Esophagus (tissue), 2 donors: ENCODE measurements at regions not wholly inside any gene's neighbourhood (a gene's known extent, or its start where the extent isn't known, plus 50 kb on each side); places are given as distances from the start of the nearest gene placed in this dataset.
A peak's percentile ranks its signal among the peaks of the same experiment; 100 is the strongest.

ENCODE experiments used
- H3K27ac ChIP-seq, 2 donors: one replicate each; pipeline ENCODE4 v1.5.1; 2013; ENCODE audit warnings: low read depth in 2 of 2, mild to moderate bottlenecking in 2 of 2, inconsistent platforms in 1 of 2, low read length in 1 of 2, moderate library complexity in 1 of 2
- H3K27me3 ChIP-seq, 2 donors: one replicate each; pipeline ENCODE4 v1.6.1; 2013; ENCODE audit warnings: low read length in 2 of 2, control low read depth in 1 of 2, mild to moderate bottlenecking in 1 of 2; ENCODE audit not compliant: insufficient read depth in 2 of 2, control insufficient read depth in 1 of 2
- H3K36me3 ChIP-seq, 2 donors: one replicate each; pipeline ENCODE4 v1.6.1; 2013; ENCODE audit warnings: low read length in 1 of 2; ENCODE audit not compliant: control insufficient read depth in 2 of 2, insufficient read depth in 2 of 2
- H3K4me1 ChIP-seq, 2 donors: one replicate each; pipeline ENCODE4 v1.6.1; 2013; ENCODE audit warnings: low read length in 1 of 2; ENCODE audit not compliant: control insufficient read depth in 2 of 2, insufficient read depth in 2 of 2
- H3K4me3 ChIP-seq, 2 donors: one replicate each; pipeline ENCODE4 v1.5.1; 2013; ENCODE audit warnings: low read length in 2 of 2, mild to moderate bottlenecking in 2 of 2, low read depth in 1 of 2, moderate library complexity in 1 of 2
- H3K9me3 ChIP-seq, 2 donors: one replicate each; pipeline ENCODE4 v1.6.1; 2013; ENCODE audit warnings: mild to moderate bottlenecking in 2 of 2, low read depth in 1 of 2, low read length in 1 of 2, moderate library complexity in 1 of 2; ENCODE audit not compliant: control insufficient read depth in 2 of 2, insufficient read depth in 1 of 2
- WGBS, 2 donors: extraction: QIAGEN DNeasy Blood & Tissue Kit; methylation state at CpG; one replicate each; pipeline ENCODE4 v1.1.7; 2013; 5-methylcytosine and 5-hydroxymethylcytosine counted together
- donor health status: healthy with polysubstance abuse.
- donor health status: Bipolar disorder and iron deficiency.

DNA sequence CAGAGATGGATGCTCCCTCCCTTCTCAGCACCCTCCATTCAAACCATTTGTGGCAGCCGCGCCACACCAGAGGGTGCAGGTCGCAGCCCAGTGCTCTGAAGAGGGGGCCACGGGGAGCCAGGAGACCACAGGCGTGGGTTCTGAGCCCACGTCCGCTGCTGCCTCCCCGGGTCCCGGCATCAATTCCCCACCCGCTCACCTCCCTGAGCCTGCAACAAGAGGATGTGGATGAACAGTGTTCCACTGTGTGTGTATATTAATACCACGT, 120.1 kb upstream of the VSTM2B start:
- H3K27me3 ChIP-seq, result no peaks in the 10 kb centered on the region
- H3K4me3 ChIP-seq, result no peak overlapping the region
- H3K27ac ChIP-seq, result peak overlapping the region in 1 of 2 donors; percentile 29
- peaks cover 0 to 1% of the 10 kb centered on the region in 2 donors for H3K9me3 ChIP-seq
- no peaks in the 10 kb centered on the region for H3K36me3 ChIP-seq
- 63 to 72% methylated on average over 11 of the region's 11 CpGs for WGBS, 2 donors
- H3K4me1 ChIP-seq, result peaks cover 0 to 11% of the 10 kb centered on the region in 2 donors

DNA sequence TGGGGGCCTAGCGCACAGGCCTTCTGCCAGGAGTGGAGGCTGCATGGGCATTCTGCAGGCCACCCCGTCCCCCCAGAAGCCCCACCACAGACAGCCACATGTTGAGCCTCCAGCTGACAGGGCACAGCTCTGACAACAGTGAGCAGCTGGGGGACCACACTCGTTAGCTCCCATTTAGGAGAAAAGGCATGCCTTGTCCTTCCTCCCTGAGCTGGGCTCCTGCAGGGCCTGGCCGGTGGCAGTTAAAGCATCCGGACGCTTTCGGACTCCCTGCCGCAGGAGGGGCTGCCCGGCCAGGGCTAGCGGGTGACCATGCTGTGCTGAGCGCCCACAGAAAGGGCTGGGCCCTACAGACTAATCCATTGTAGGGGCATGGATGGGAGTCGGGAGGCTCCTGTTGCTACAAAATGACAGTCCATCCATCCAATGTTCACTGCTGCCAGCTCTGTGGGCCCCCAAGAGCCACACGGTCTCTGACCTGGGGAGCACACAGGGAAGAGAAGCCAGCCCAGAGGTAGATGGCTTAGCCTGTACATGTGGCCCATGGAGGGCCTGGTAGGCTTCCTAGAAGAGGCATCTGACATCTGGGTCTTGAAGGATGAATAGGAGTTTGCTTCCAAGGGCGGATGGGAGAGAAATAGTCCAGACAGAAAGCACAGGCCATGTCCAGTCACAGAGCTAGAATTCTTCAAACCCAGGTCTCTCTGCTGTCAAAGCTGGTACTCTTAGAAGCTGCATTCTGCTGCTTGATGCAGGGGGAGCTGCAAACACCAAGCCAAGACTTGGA, 116.5 kb upstream of the VSTM2B start:
- H3K4me1 ChIP-seq, result peaks cover 0 to 11% of the 10 kb centered on the region in 2 donors
- H3K27me3 ChIP-seq, result no peaks in the 10 kb centered on the region
- H3K36me3 ChIP-seq, result no peaks in the 10 kb centered on the region
- no peaks in the 10 kb centered on the region for H3K9me3 ChIP-seq
- no peak overlapping the region for H3K4me3 ChIP-seq
- no peak overlapping the region for H3K27ac ChIP-seq
- 86 to 90% methylated on average over 14 of the region's 14 CpGs for WGBS, 2 donors

DNA sequence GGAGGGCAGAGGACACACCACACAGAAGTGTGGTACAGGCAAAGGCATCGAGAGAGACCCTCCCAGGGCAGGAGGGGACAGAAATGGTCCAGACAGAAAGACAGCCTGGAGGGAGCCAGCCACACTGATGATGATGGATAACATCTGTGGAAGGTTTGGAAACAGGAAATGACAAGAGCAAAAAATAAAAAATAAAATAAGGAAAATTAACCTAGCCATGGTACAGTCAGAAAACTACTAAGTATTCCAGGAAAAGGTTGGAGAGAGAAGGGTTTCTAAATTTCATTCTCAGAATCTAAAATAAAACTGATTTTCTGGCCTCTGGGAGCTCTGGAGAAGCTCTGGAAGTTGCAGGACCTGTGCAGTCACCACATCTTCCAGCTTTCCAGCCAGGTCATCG, 115.2 kb upstream of the VSTM2B start:
- no peak overlapping the region for H3K27ac ChIP-seq
- H3K36me3 ChIP-seq, result no peaks in the 10 kb centered on the region
- peaks cover 0 to under 1% of the 10 kb centered on the region in 2 donors for H3K4me1 ChIP-seq
- WGBS, 2 donors, result 61 to 74% methylated on average over 2 of the region's 2 CpGs
- H3K4me3 ChIP-seq, result no peak overlapping the region
- no peaks in the 10 kb centered on the region for H3K27me3 ChIP-seq
- H3K9me3 ChIP-seq, result no peaks in the 10 kb centered on the region

DNA sequence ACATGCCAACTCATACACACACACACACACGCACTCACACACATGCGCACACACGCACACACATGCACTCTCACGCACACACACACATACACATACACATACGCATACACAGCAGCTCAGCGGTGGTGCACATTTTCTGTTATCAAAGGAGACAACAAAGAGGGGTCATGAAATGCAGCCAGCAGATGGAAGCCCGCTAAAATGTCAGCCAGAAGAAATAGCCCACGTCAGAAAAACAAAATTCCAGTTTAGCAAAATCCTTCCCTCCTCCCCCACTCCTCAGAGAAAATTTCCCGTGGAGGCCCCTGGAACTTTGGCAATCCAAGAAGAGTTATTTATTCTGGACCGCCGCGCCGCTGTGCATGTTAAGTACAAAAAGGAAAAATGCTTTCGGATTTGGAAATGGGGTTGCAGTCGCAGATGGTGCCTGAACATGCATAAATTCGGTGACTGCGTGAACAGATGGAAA, 114.6 kb upstream of the VSTM2B start:
- H3K36me3 ChIP-seq, result no peaks in the 10 kb centered on the region
- H3K27me3 ChIP-seq, result no peaks in the 10 kb centered on the region
- no peaks in the 10 kb centered on the region for H3K9me3 ChIP-seq
- no peak overlapping the region for H3K27ac ChIP-seq
- H3K4me3 ChIP-seq, result no peak overlapping the region
- H3K4me1 ChIP-seq, result no peaks in the 10 kb centered on the region
- 39 to 45% methylated on average over 17 of the region's 17 CpGs for WGBS, 2 donors

DNA sequence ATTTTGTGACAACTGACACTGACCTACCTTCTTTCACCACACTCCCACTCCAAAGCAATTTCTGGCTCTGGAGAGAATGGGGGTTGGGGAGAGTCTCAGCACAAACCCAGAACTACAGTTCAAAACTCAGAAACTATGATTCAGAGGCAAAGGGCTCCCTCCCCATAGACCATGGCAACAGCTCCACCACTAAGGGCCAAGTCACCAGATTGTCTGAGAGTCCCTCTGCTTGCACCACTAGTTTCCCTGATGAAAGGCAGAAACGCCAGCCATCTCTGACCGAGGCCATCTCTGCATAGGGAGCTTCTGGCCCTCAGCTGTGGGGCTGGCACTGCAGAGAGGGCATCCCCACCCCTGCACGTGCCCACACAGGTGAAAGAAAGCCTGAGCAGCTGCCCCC, 112.4 kb upstream of the VSTM2B start:
- Histone ChIP-seq H3K27me3 (no peaks in the 10 kb centered on the region), H3K4me3 (no peak overlapping the region), H3K9me3 (no peaks in the 10 kb centered on the region), H3K4me1 (no peaks in the 10 kb centered on the region), H3K36me3 (no peaks in the 10 kb centered on the region), H3K27ac (no peak overlapping the region)
- WGBS, 2 donors, result 60 to 66% methylated on average over 3 of the region's 3 CpGs

DNA sequence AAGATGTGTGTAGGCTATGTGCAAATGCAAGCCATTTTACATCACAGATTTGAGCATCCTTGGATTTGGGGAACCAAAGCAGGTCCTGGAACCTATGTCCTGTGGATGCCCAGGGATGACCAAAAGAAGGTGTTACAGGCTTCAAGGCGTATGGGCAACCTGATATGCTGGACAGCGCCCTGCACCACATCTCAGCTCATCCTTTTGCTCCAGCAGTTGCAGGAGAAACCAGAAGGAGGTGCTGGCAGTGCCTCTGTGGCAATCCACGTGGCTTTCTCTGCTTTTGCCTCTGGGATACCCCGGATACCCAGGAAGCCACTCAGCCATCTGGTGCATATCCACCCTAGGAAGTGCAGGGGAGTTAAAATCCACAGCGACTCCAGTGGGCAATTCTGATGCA, 110.3 kb upstream of the VSTM2B start:
- peaks cover 0 to 3% of the 10 kb centered on the region in 2 donors for H3K4me1 ChIP-seq
- no peak overlapping the region for H3K27ac ChIP-seq
- H3K36me3 ChIP-seq, result no peaks in the 10 kb centered on the region
- H3K27me3 ChIP-seq, result no peaks in the 10 kb centered on the region
- WGBS, 2 donors, result 52 to 57% methylated on average over 5 of the region's 5 CpGs
- no peaks in the 10 kb centered on the region for H3K9me3 ChIP-seq
- no peak overlapping the region for H3K4me3 ChIP-seq

DNA sequence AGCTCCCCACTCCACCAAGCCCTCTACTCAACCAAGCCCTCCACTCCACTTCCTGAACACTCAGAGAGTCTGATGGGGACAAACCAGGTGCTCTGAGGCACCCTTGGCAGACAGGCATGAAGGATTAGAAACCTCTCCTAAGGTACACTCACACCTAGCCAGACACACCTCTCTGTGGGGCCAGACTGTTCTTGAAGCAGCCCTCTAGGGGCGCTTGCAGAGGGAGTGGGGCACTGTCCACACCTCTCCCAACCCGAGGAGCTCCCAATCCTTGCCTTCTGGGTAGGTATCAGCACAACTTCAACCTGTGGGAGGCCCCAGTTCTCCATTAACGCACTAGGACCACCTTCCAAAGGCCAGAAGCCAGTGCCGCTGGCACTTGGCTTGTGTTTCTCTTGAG, 108.7 kb upstream of the VSTM2B start:
- Histone ChIP-seq H3K36me3 (no peaks in the 10 kb centered on the region), H3K4me1 (peaks cover 0 to 6% of the 10 kb centered on the region in 2 donors), H3K9me3 (no peaks in the 10 kb centered on the region), H3K27me3 (no peaks in the 10 kb centered on the region), H3K27ac (no peak overlapping the region), H3K4me3 (no peak overlapping the region)
- WGBS, 2 donors, result 66 to 70% methylated on average over 4 of the region's 4 CpGs

DNA sequence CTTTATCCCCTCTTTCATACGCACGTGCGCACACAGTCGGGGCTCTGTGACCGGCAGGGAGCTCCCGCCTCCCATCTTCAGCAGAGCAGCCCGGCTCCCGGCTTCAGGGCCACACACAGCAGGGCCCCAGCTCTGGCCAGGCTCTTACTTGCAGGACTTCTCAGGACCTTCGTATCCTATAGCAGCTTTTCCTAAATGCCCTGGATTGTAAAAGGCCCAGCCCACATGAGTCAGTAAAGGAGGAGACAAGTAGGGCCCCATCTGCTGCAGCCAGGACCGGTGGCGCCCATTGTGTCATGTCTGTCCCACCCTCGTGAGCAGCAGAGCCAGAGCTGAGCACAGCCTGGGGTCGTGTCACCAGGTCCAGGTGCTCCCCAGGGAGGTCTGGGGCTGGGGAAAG, 107.6 kb upstream of the VSTM2B start:
- WGBS, 2 donors, result 64 to 68% methylated on average over 13 of the region's 13 CpGs

DNA sequence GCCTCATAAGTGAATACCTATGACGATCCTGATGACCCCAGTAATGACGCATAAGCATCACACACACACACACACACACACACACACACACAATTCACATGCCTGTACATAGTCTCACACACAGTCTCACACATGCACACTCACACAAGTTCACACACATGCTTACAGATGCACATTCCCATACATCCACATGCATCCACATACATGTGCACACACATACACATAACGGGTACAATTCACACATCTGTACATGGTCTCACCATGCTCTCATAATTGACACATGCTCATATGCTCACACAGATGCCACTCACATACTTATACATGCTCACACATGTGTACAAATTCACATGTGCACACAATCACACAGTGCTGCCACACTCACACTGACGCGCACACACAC, 105.7 kb upstream of the VSTM2B start:
- WGBS, 2 donors, result 83 to 93% methylated on average over 5 of the region's 5 CpGs
- no peak overlapping the region for H3K27ac ChIP-seq
- no peaks in the 10 kb centered on the region for H3K36me3 ChIP-seq
- H3K4me3 ChIP-seq, result no peak overlapping the region
- H3K9me3 ChIP-seq, result no peaks in the 10 kb centered on the region
- no peaks in the 10 kb centered on the region for H3K27me3 ChIP-seq
- H3K4me1 ChIP-seq, result peaks cover 0 to 6% of the 10 kb centered on the region in 2 donors

More for the DNA sequence above, 107.6 kb upstream of the VSTM2B start:
- Histone ChIP-seq H3K9me3 (no peaks in the 10 kb centered on the region), H3K27me3 (no peaks in the 10 kb centered on the region), H3K4me3 (no peak overlapping the region), H3K36me3 (no peaks in the 10 kb centered on the region), H3K4me1 (peaks cover 0 to 6% of the 10 kb centered on the region in 2 donors), H3K27ac (no peak overlapping the region)

DNA sequence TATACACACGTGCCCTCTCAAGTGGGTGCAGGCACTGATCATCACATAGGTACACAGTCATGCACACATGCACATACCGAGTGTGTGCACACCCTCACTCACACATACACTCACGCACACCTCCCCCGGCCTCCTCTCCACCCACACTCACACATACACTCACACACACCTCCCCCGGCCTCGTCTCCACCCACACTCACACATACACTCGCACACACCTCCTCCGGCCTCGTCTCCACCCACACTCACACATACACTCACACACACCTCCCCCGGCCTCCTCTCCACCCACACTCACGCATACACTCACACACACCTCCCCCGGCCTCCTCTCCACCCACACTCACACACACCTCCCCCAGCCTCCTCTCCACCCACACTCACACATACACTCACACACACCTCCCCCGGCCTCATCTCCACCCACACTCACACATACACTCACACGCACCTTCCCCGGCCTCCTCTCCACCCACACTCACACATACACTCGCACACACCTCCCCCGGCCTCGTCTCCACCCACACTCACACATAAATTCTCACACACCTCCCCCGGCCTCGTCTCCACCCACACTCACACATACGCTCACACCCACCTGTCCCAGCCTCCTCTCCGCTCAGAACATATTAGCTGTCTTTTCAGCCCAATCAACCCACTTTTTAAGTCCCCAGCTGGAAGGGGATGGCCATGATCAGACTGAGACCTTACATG, 105.2 kb upstream of the VSTM2B start:
- H3K9me3 ChIP-seq, result no peaks in the 10 kb centered on the region
- H3K4me1 ChIP-seq, result peaks cover 0 to 6% of the 10 kb centered on the region in 2 donors
- no peaks in the 10 kb centered on the region for H3K36me3 ChIP-seq
- 73 to 74% methylated on average over 22 of the region's 22 CpGs for WGBS, 2 donors
- no peak overlapping the region for H3K27ac ChIP-seq
- H3K27me3 ChIP-seq, result no peaks in the 10 kb centered on the region
- no peak overlapping the region for H3K4me3 ChIP-seq
